ENCODE measurements at regions not wholly inside any gene's neighbourhood (a gene's known extent, or its start where the extent isn't known, plus 50 kb on each side); places are given as distances from the start of the nearest gene placed in this dataset.

DNA sequence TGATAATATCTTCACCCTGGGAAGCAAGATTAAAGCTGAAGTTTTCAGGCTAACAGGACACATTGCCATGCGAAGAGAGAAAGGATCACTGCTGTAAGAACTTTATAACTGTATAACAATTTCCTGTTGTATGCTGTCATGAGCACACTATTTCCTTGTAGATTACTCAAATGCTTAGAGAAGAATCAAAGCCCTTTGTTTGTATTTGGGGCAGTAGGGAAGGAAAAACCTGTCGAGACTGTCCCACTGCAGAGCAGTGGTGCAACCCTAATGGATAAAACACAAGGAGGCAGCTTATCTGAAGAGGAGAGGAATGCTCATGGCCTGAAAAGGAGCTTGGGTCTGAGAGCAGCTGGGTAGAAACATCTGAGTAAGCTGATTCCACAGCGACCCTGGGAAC lies 327.7 kb upstream of the NPSR1 start:
- in situ Hi-C loops (cut with HindIII; ENCODE audit: low sequenced_read_pairs): no loop called here

DNA sequence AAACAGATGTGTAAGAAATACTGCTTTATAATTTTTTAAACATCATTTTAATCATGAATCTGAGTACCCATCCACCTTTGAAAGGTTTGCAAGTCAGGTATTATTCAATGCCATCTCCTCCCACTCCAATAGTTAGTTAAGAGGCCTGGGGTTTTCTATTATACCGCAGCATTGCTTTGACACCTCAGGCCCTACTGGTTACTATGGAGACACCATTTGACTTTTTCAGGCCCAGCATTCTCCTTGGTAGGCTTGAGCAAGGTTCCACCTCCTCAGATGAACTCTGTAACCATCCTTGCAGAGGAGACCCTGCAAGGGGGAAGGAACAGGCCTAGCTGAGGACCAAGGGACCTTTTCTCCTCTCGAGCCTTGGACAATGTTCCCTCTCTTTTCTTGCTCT lies 326.9 kb upstream of the NPSR1 start:
- in situ Hi-C loops (cut with HindIII; ENCODE audit: low sequenced_read_pairs): no loop called here

DNA sequence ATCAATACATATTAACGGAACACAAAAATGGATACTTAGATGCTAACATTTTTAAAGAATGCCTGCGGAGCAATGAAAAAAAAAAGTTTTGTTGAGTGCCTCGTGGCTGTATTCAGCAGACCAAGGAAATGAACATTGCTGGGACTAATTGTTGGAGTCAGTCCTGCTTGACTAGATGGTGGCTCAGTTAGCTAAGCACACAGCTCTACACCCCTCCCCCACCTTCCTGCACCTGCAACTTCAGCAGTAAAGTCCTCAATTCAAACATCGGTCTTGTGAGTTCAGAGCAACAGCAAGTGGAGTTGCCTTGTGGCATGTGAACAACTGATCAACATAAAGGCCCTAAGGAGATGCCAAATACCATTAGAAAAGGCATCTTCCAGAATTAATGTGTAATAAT lies 326.0 kb upstream of the NPSR1 start:
- in situ Hi-C loops (cut with HindIII; ENCODE audit: low sequenced_read_pairs): no loop called here

DNA sequence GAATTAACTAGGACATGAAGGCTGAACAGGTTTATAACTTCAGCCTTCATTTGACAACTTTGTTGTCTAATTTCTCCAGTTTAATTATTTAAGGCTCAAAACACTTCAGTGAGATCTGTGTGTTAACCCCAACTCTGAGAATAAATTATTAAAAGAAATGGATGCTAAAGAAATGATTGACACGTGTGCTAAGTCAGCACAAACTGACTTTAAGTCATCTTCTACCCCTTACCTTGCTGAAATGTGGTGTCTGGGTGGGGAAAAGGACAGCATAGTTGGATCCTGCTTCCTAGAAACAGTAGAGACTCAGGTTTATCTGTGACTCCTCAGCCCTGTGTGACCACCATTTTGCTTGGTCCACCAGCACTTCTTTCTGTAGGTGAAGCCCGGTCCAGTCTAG lies 324.8 kb upstream of the NPSR1 start:
- in situ Hi-C loops (cut with HindIII; ENCODE audit: low sequenced_read_pairs): no loop called here

DNA sequence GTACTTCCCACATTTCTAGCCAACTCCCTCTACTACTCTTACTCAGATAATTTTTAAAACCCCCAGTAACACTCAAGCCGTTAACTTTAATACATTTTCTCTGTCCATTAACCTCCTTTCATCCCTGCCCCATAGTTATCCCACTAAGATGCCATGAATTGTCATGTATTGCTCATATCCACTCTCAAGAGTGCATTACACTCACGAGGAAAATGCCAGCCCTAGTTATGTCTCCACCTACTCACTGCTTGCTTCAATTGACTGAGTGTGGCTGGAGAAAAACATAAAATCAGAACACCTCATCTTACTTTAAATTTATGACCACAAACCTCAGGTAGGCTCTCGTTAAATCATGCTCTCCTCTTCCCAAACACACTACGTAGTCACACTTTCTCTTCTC lies 324.1 kb upstream of the NPSR1 start:
- in situ Hi-C loops (cut with HindIII; ENCODE audit: low sequenced_read_pairs): no loop called here

DNA sequence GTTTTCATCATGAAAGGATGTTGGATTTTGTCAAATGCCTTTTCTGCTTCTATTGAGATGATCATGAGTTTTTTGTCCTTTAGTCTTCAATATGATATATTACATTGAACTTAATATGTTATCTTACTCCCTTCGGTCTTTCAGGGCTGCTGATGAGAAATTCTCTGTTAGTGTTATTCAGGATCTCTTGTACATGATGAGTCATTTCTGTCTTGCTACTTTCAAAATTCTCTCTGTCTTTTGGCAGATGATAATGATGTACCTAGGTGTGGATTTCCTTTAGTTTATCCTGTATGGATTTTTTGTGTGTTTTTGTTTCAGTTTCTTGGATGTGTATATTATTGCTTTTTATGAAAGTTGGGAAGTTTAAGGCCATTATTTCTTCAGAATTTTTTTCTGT lies 320.9 kb upstream of the NPSR1 start:
- in situ Hi-C loops (cut with HindIII; ENCODE audit: low sequenced_read_pairs): no loop called here

DNA sequence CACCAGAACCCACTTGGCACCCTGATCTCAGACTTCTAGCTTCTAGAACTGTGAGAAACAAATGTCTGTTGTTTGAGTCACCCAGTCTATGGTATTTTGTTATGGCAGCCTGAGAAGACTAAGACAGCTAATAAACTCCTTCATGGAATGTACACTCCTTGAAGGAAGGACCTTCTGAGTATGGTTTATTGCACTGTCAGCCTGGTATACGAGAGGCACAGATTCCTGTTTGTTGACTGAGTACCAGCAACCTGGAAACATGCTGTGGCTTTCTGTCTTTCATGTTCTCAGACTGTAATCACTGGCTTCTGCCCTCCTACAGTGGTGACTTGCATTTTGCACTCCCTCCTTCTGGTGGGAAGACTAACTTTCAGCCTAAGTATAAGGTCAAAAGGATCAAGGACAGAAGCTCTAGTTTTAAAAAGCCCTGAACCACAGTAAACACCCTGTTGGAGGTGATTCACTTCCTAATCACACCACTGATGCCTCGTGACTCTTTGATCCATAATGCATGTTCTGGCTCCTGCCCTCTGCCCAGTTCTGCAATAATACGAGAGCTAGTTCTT lies 319.0 kb upstream of the NPSR1 start:
- in situ Hi-C loops (cut with HindIII; ENCODE audit: low sequenced_read_pairs): no loop called here

DNA sequence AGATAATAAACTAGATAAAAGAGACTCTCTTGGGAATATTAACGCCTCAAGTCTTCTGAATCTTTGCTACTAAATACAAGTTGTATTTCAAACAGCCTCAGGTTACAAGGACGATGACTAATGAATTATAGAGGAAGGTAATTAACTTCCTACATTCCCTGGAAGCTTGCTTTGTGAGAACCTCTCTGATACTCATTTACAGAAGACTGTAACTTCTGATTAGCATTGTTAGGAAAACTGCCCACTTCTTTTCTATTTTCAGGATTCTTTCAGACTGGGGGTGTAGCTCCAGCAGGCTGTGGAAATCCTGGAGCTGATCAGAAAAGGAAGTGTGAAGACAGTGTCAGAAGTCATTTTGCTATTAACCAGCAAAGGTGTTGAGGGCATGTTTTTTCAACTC lies 316.7 kb upstream of the NPSR1 start:
- in situ Hi-C loops (cut with HindIII; ENCODE audit: low sequenced_read_pairs): loop anchor here (5.0 kb wide), 2 partner anchors 46 to 104 kb away; no protein-coding TSS in a partner anchor

DNA sequence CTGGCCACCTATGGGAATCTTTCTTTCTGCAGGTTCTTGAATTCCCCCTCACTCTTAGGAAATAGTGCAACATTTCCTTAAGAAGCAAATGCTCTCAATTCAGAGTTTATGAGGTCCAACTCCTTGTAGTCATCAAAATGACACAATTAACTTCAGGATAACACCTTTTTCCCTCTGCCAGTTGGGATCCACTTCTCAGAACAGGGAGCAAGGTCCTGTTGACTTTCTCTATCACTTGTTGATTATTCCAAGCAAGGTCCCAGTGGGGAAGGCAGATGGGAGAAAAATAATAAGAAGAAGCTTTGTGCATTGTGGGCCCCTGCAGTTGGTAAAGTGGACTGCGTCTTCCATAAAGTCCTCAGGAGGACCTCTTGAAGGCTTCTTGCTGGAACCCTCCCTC lies 315.6 kb upstream of the NPSR1 start:
- in situ Hi-C loops (cut with HindIII; ENCODE audit: low sequenced_read_pairs): loop anchor here (5.0 kb wide), 2 partner anchors 45 to 105 kb away; no protein-coding TSS in a partner anchor

DNA sequence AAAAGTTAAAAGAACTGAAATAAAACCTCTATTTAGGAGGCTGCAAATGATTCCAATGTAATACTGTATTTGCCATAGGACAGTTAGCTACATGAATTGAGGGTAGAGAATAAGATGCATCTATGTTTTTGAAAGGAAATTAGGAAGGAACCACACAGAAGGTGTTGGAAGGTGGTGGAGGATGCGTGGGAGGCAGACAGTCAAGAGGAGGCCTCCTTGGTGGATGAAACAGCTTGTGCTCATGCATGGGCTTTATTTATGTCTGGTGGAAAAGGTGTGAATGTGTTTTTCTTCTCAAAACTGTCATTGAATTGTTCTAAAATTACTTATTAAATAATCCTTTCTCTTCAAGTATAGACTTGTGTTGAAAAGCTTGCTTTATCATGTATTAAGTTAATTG lies 314.4 kb upstream of the NPSR1 start:
- in situ Hi-C loops (cut with HindIII; ENCODE audit: low sequenced_read_pairs): loop anchor here (5.0 kb wide), 2 partner anchors 44 to 106 kb away; no protein-coding TSS in a partner anchor

DNA sequence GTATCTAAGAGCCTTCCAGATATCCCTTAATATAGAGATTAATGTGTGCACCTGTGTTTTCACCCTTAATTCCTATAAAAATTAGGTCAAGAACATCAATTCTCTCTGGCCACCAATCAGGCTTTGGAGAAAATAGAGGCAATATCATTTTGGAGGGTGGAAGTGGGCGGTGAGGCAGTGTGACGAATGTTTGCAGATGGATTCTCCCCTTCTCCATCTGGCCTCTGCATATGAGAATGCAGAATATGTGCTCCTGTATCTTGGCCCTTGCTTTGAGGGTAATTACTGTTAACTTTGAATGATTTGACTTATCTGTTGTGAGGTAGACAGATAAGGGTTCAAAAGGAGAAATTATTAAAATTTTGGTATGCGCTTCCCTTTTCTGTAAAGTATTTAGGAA lies 304.0 kb upstream of the NPSR1 start:
- in situ Hi-C loops (cut with HindIII; ENCODE audit: low sequenced_read_pairs): no loop called here

DNA sequence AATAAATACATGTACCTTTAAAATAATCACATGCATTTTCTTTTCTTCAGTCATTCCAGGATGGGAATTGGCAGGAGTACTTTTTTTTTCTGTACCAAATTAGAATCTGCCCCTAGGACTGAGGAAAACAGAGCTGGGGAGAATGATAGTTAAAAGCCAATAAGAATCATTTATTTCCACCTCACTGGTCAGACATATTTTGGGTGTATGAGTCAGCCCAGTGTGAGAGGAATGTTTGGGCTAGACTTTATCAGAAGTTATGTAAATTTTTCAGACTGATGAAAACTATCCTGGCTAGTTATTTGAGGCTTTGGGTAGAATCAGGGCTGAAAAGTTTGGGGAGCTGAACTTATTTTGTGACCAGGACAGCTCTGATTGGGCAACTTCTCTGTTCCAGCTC lies 303.1 kb upstream of the NPSR1 start:
- in situ Hi-C loops (cut with HindIII; ENCODE audit: low sequenced_read_pairs): loop anchor here (5.0 kb wide), 1 partner anchor 58 kb away; no protein-coding TSS in a partner anchor

DNA sequence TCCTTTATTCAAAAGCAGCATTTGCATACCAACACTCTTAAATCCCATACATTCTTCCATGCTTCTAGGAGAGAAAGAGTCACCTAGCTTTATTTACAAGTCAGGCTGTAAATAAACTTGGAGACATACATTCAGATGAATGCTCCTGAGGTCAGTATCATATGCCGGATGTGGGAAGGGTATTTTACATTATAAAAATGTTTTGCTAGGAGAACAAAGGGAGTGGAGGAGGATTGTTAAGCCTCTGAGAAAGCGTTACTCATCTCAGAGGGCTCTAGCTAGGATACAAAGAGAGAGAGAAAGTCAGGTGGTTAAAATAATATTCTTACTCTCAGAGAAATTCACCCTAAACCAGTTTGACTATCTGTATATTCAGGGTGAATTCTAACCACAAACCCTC lies 300.9 kb upstream of the NPSR1 start:
- in situ Hi-C loops (cut with HindIII; ENCODE audit: low sequenced_read_pairs): loop anchor here (5.0 kb wide), 1 partner anchor 60 kb away; no protein-coding TSS in a partner anchor

DNA sequence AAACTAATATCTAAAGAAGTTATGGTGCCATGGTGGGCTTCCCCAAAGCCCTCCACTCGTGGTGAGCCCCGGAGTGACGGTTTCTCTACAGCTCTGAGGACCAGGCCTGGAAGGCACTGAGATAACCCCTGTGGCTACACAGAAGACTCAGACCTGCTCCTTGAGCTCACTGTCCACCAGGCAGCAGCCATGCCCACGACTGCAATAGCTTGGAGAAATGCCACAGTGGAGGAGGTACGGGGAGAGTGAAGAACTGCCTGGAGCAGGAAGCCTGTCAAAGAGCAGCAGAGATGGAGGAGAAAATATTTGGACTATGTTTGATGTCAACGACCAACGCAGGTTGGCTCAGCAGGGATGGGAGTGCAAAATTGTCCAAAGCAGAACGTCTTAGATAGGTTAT lies 300.1 kb upstream of the NPSR1 start:
- in situ Hi-C loops (cut with HindIII; ENCODE audit: low sequenced_read_pairs): loop anchor here (5.0 kb wide), 1 partner anchor 61 kb away; no protein-coding TSS in a partner anchor

DNA sequence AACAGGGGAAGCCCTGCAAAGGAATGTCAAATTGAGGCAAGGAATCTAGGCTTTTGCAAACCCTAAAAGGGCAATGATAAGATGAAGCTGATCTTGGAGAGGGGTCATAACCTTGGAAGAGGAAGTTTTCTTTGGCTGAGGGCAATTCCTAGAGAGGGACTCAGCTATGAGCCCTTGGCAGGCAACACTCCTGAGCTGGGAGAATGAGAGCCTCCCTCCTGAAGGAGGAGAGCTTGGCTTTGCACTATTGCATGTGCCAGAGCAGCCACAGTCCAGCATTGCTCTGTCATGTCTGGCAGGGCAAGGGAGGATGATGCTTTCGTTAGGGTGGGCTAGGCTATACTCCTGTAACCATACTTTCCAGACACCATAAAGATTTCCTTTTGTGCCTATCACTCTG lies 299.4 kb upstream of the NPSR1 start:
- in situ Hi-C loops (cut with HindIII; ENCODE audit: low sequenced_read_pairs): loop anchor here (5.0 kb wide), 1 partner anchor 61 kb away; no protein-coding TSS in a partner anchor

DNA sequence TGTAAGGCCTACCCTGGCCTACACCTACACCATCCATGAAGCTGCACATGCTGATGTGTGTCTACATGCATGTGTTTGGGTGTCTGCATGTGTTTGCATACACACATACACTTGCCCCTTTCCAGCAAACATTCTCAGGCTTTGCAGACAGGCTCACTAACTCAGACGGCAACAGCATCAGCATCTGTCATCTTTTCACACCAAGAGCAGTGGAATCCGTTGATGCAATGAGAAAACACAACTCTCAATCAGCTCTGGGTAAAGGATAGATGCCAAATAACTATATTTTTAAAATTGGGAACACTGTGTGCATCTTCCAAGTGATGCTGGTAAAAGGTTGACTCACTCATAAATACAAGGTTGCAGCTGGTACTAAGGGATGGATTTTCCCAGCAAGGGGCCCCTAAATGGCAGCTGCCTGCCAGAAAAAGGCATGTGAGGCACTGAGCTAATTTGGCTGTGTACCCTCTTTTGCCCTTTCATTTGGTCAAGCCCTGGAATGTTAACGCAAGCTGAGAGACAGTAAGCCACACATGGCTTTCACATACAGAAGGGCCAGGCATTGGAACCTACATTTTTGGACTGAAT lies 296.3 kb upstream of the NPSR1 start:
- in situ Hi-C loops (cut with HindIII; ENCODE audit: low sequenced_read_pairs): no loop called here

DNA sequence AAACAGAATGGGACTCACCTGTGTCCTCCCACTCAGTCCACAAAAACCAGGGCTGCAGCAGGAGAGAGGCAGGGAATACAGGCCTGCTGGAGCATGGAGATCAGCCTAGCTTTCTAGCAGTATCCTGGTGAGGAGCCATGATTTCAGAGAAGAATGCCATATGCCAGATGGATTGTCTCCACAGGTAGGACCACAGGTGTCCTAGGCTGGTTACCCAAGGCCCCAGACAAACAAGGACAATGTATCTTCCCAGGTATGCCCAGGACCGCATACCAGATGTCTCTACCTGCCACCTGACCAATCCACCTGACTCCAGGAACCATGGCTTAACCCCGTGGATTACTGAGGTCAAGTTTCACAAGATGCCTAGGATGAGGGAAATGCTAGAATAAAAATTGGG lies 295.4 kb upstream of the NPSR1 start:
- in situ Hi-C loops (cut with HindIII; ENCODE audit: low sequenced_read_pairs): no loop called here

DNA sequence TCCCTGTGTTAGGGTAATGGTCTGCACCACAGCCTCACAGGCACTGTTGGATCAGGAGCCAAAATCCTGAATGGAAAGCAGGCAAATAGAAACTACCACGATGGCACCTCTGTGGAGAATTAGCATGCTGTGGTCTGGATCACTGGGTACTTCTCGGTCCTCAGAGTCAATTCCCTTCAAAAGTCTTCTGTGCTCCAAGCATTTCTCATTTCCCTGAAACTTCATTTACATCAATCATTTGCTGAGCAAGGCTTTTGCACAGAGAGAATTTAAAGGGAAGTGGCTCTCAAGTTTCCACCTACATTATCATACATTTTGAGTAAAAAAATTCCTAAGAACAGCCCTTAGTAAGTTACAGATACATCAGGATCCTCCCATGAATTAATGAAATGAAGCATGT lies 293.9 kb upstream of the NPSR1 start:
- in situ Hi-C loops (cut with HindIII; ENCODE audit: low sequenced_read_pairs): no loop called here

DNA sequence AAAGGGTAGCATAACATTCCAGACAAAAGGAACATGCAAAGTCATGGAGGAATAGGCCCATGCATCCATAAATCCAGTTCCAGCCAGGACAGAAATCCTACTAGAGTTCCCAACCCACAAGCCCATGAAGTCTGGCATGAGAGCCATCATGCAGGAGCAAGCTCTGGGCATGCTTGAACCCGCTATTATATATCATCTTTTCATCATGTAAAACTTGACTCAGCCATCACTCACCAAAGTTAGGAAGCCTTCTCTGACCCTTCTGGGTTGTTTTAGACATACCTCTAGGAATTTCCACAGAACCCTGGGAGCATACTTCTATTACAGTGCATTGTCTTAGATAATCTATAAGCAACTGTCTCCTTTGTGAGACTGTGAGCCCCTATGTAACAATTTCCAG lies 293.0 kb upstream of the NPSR1 start:
- in situ Hi-C loops (cut with HindIII; ENCODE audit: low sequenced_read_pairs): no loop called here

DNA sequence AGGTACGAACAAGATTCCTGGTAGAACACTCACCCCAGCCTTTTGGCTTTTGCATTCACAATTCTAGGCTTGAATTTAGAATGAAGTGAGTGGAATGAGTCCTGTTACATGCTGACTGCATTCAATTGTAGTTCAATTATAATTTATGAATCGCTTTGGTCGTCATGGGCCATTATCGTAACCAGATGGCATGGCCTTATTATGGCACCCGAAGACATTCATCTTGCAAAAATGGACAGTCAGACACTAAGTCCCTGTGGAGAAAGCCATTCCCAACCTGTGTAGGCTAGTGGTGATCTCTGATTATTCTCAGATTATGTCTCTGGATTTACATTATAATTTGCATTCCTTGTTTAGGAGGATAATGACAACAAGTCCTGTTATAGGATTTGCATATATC lies 292.4 kb upstream of the NPSR1 start:
- in situ Hi-C loops (cut with HindIII; ENCODE audit: low sequenced_read_pairs): no loop called here

DNA sequence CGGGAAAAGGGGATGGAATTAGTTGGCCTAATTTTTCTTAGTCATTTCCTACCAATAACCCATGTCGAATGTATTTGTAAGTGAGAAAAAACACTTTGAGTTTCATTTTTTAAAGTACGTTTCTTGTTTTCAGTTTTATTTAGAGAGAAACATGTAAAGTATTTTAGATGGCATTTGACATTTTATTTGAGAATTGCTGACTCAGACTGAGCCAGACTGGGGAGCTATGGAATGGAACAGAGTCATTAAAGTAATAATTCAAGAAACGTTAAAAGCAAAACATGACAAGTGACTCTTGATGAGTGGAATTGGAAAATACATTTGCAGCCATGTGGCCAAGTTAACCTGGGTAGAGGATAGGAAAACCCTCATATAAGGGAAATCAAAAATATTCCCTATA lies 286.1 kb upstream of the NPSR1 start:
- in situ Hi-C loops (cut with HindIII; ENCODE audit: low sequenced_read_pairs): no loop called here

DNA sequence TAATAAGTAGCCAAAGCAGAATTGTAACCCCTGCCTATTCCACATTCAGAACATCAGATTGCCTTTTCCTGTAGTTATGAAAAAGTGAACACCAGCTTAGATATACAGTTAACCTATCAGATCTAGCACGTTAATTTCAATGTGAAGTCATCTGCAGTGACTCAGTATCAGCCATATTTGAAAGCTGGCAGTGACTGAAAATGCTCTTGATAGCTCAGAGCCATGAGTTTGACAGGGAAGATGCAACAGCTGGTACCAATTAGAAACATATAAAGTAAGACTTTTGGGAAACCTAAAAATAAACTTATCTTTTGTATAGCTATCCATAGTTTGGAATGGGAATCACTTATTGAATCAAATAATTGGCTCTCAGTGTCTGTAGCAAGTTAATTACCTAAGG lies 284.1 kb upstream of the NPSR1 start:
- in situ Hi-C loops (cut with HindIII; ENCODE audit: low sequenced_read_pairs): no loop called here

Measured in endothelial cell of hepatic sinusoid (primary cell).